Activated CD4-positive, CD25-positive, alpha-beta regulatory T cell treated with anti-CD3 and anti-CD28 coated beads, Interleukin-2, amount 50 U/mL, for 24 hours (primary cell): ENCODE measurements at regions not wholly inside any gene's neighbourhood (a gene's known extent, or its start where the extent isn't known, plus 50 kb on each side); places are given as distances from the start of the nearest gene placed in this dataset.
A peak's percentile ranks its signal among the peaks of the same experiment; 100 is the strongest.
"Not testable (repeated sequence)": the region's sequence is repeated elsewhere in the genome, so short reads cannot be mapped to it uniquely, and the experiment has no call there.

ENCODE experiments used
- ATAC-seq, 2 donors: fragments of 150-1000 bp; cut with Tn5 transposase; one replicate each; pipeline ENCODE4 v1.10.0; 2021; ENCODE audit warnings: mild to moderate bottlenecking in 1 of 2, moderate library complexity in 1 of 2

GRCh38 chr21:5105939-5106708 is 5415.3 kb upstream of the TPTE start:
- peak; percentile 36 to 39 for ATAC-seq

- peak in 1 of 2 donors; percentile 10 for ATAC-seq
These were observed 5414.5 kb upstream of the TPTE start for GRCh38 chr21:5106767-5107464.

GRCh38 chr21:5107637-5108036 is 5413.7 kb upstream of the TPTE start:
- peak; percentile 39 to 41 for ATAC-seq

- peak; percentile 30 to 46 for ATAC-seq
These were observed 5413.2 kb upstream of the TPTE start for GRCh38 chr21:5108048-5108775.

- ATAC-seq = not testable (repeated sequence)
These were observed 5410.2 kb upstream of the TPTE start for GRCh38 chr21:5111197-5111596.

GRCh38 chr21:5113092-5113491 is 5408.3 kb upstream of the TPTE start:
- ATAC-seq = not testable (repeated sequence)

GRCh38 chr21:5114468-5114867 is 5406.9 kb upstream of the TPTE start:
- peak in 1 of 2 donors; percentile 25 for ATAC-seq

GRCh38 chr21:5114893-5115645 is 5406.3 kb upstream of the TPTE start:
- not testable (repeated sequence) for ATAC-seq

- ATAC-seq = peak; percentile 5 to 8
These were observed 5405.6 kb upstream of the TPTE start for GRCh38 chr21:5115646-5116343.

- peak; percentile 4 to 7 for ATAC-seq
These were observed 5404.8 kb upstream of the TPTE start for GRCh38 chr21:5116344-5117123.

GRCh38 chr21:5117135-5117534 is 5404.2 kb upstream of the TPTE start:
- not testable (repeated sequence) for ATAC-seq

- not testable (repeated sequence) for ATAC-seq
These were observed 5403.6 kb upstream of the TPTE start for GRCh38 chr21:5117666-5118295.

- ATAC-seq = peak; percentile 73 to 74
These were observed 5403.1 kb upstream of the TPTE start for GRCh38 chr21:5118296-5118679.

GRCh38 chr21:5119179-5119578 is 5402.2 kb upstream of the TPTE start:
- ATAC-seq = not testable (repeated sequence)

GRCh38 chr21:5121399-5121798 is 5400.0 kb upstream of the TPTE start:
- ATAC-seq = not testable (repeated sequence)

GRCh38 chr21:5121849-5122248 is 5399.5 kb upstream of the TPTE start:
- not testable (repeated sequence) for ATAC-seq

GRCh38 chr21:5123655-5124054 is 5397.7 kb upstream of the TPTE start:
- peak; percentile 47 to 58 for ATAC-seq

GRCh38 chr21:5128261-5128660 is 5393.1 kb upstream of the TPTE start:
- peak; percentile 90 to 92 for ATAC-seq

GRCh38 chr21:5133824-5134223 is 5387.6 kb upstream of the TPTE start:
- not testable (repeated sequence) for ATAC-seq

GRCh38 chr21:5136406-5136805 is 5385.0 kb upstream of the TPTE start:
- not testable (repeated sequence) for ATAC-seq
